HAP-1 (cell line): ENCODE measurements at regions not wholly inside any gene's neighbourhood (a gene's known extent, or its start where the extent isn't known, plus 50 kb on each side); places are given as distances from the start of the nearest gene placed in this dataset.
"Not testable (repeated sequence)": the region's sequence is repeated elsewhere in the genome, so short reads cannot be mapped to it uniquely, and the experiment has no call there.

ENCODE experiments used
- DNase-seq, 2 experiments: peaks; one replicate each; pipeline ENCODE4 v3.0.0-alpha.2; 2016 to 2020; ENCODE audit warnings: low spot score in 2 of 2
- H3K27me3 ChIP-seq: fragments of 250-450 bp; sonication (Bioruptor Pico); 2 replicates; pipeline ENCODE4 v1.5.1; 2020; ENCODE audit warnings: low read depth, mild to moderate bottlenecking, moderate library complexity
- H3K36me3 ChIP-seq: fragments of 250-450 bp; sonication (Bioruptor Pico); replicated peaks from 2 replicates; pipeline ENCODE4 v1.5.1; 2020; ENCODE audit warnings: mild to moderate bottlenecking
- H3K4me1 ChIP-seq: fragments of 250-450 bp; sonication (Bioruptor Pico); 2 replicates; pipeline ENCODE4 v1.5.1; 2020; ENCODE audit warnings: mild to moderate bottlenecking
- H3K4me3 ChIP-seq: fragments of 250-450 bp; sonication (Bioruptor Pico); 2 replicates; pipeline ENCODE4 v1.5.1; 2020; ENCODE audit warnings: mild to moderate bottlenecking, moderate library complexity
- H3K9me3 ChIP-seq: fragments of 250-450 bp; sonication (Bioruptor Pico); 2 replicates; pipeline ENCODE4 v1.5.1; 2020; ENCODE audit warnings: mild to moderate bottlenecking, moderate library complexity
- in situ Hi-C: fragments of 300-500 bp; cut with MboI; formaldehyde crosslinking; loops from 3 replicates; pipeline ENCODE4 v1.14.3; 2020; ENCODE audit warnings: low sequenced_read_pairs, inconsistent platforms, mixed read lengths

GRCh38 chr1:207196135-207196534 is 92.1 kb downstream of the C4BPA start:
- DNase-seq, result peak in 1 of 2 experiments; percentile 17
- H3K4me3 ChIP-seq, H3K36me3 ChIP-seq, H3K9me3 ChIP-seq, H3K27me3 ChIP-seq, in situ Hi-C loops, H3K4me1 ChIP-seq: not testable (repeated sequence)

- H3K9me3 ChIP-seq, in situ Hi-C loops, H3K36me3 ChIP-seq, DNase-seq, H3K27me3 ChIP-seq, H3K4me1 ChIP-seq, H3K4me3 ChIP-seq: not testable (repeated sequence)
Observed at GRCh38 chr1:207201534-207201933, 97.5 kb downstream of the C4BPA start.

- no peak for DNase-seq
- in situ Hi-C loops, result no loop called here
Observed at GRCh38 chr1:207202480-207202879, 98.4 kb downstream of the C4BPA start.

GRCh38 chr1:207203541-207203940 is 99.5 kb downstream of the C4BPA start:
- no peaks in the 10 kb centered on the region for H3K4me1 ChIP-seq
- no peak for DNase-seq
- H3K27me3 ChIP-seq, result no peaks in the 10 kb centered on the region
- no peak overlapping the region for H3K4me3 ChIP-seq
- peaks cover 5% of the 10 kb centered on the region; the same call in 1 of the 2 replicates for H3K9me3 ChIP-seq
- in situ Hi-C loops, result no loop called here
- H3K36me3 ChIP-seq, result no peaks in the 10 kb centered on the region

More at GRCh38 chr1:207202480-207202879, 98.4 kb downstream of the C4BPA start:
- H3K36me3 ChIP-seq, result no peaks in the 10 kb centered on the region
- H3K4me1 ChIP-seq, result no peaks in the 10 kb centered on the region
- H3K27me3 ChIP-seq, result no peaks in the 10 kb centered on the region
- no peak overlapping the region for H3K4me3 ChIP-seq
- peaks cover 5% of the 10 kb centered on the region; the same call in 1 of the 2 replicates for H3K9me3 ChIP-seq

- Histone ChIP-seq H3K9me3 (peaks cover 5% of the 10 kb centered on the region; the same call in 1 of the 2 replicates), H3K4me3 (no peak overlapping the region), H3K36me3 (no peaks in the 10 kb centered on the region), H3K27me3 (no peaks in the 10 kb centered on the region), H3K4me1 (no peaks in the 10 kb centered on the region)
- DNase-seq, result no peak
- in situ Hi-C loops, result no loop called here
Observed at GRCh38 chr1:207205614-207206061, 101.6 kb downstream of the C4BPA start.

- DNase-seq, H3K9me3 ChIP-seq, H3K36me3 ChIP-seq, H3K4me1 ChIP-seq, H3K27me3 ChIP-seq, in situ Hi-C loops, H3K4me3 ChIP-seq: not testable (repeated sequence)
Observed at GRCh38 chr1:207208691-207209090, 104.7 kb downstream of the C4BPA start.

GRCh38 chr1:207214453-207214852 is 107.0 kb upstream of the CD55 start:
- Histone ChIP-seq H3K4me3 (no peak overlapping the region), H3K36me3 (no peaks in the 10 kb centered on the region), H3K9me3 (peaks cover 6% of the 10 kb centered on the region), H3K27me3 (no peaks in the 10 kb centered on the region), H3K4me1 (peaks cover 14% of the 10 kb centered on the region)
- no peak for DNase-seq
- in situ Hi-C loops, result no loop called here

GRCh38 chr1:207217778-207218511 is 103.5 kb upstream of the CD55 start:
- Histone ChIP-seq H3K36me3 (no peaks in the 10 kb centered on the region), H3K9me3 (peaks cover 6% of the 10 kb centered on the region), H3K27me3 (no peaks in the 10 kb centered on the region), H3K4me1 (peaks cover 46% of the 10 kb centered on the region), H3K4me3 (no peak overlapping the region)
- in situ Hi-C loops, result no loop called here
- DNase-seq, result no peak

GRCh38 chr1:207218512-207219362 is 102.7 kb upstream of the CD55 start:
- no peaks in the 10 kb centered on the region for H3K36me3 ChIP-seq
- H3K4me1 ChIP-seq, result peaks cover 48% of the 10 kb centered on the region
- H3K4me3 ChIP-seq, result no peak overlapping the region
- H3K27me3 ChIP-seq, result no peaks in the 10 kb centered on the region
- peak; percentile 27 to 64 for DNase-seq
- peaks cover 6% of the 10 kb centered on the region for H3K9me3 ChIP-seq
- in situ Hi-C loops, result no loop called here

GRCh38 chr1:207219979-207220889 is 101.2 kb upstream of the CD55 start:
- Histone ChIP-seq H3K4me1 (peaks cover 48% of the 10 kb centered on the region), H3K36me3 (no peaks in the 10 kb centered on the region), H3K9me3 (no peaks in the 10 kb centered on the region), H3K4me3 (no peak overlapping the region), H3K27me3 (no peaks in the 10 kb centered on the region)
- in situ Hi-C loops, result no loop called here
- DNase-seq, result peak; percentile 70 to 73

- Histone ChIP-seq H3K4me3 (no peak overlapping the region), H3K27me3 (no peaks in the 10 kb centered on the region), H3K9me3 (no peaks in the 10 kb centered on the region), H3K4me1 (peaks cover 48% of the 10 kb centered on the region), H3K36me3 (no peaks in the 10 kb centered on the region)
- in situ Hi-C loops, result no loop called here
- no peak for DNase-seq
Observed at GRCh38 chr1:207221934-207222351, 99.5 kb upstream of the CD55 start.

GRCh38 chr1:207223162-207223561 is 98.3 kb upstream of the CD55 start:
- DNase-seq, result no peak
- no peaks in the 10 kb centered on the region for H3K36me3 ChIP-seq
- no peaks in the 10 kb centered on the region for H3K9me3 ChIP-seq
- in situ Hi-C loops, result no loop called here
- H3K4me3 ChIP-seq, result no peak overlapping the region
- no peaks in the 10 kb centered on the region for H3K27me3 ChIP-seq
- peaks cover 47% of the 10 kb centered on the region for H3K4me1 ChIP-seq

- Histone ChIP-seq H3K4me1 (peaks cover 32% of the 10 kb centered on the region), H3K36me3 (no peaks in the 10 kb centered on the region), H3K4me3 (no peak overlapping the region), H3K9me3 (no peaks in the 10 kb centered on the region), H3K27me3 (no peaks in the 10 kb centered on the region)
- in situ Hi-C loops, result no loop called here
- no peak for DNase-seq
Observed at GRCh38 chr1:207224666-207225065, 96.8 kb upstream of the CD55 start.
